ENCODE measurements at regions not wholly inside any gene's neighbourhood (a gene's known extent, or its start where the extent isn't known, plus 50 kb on each side); places are given as distances from the start of the nearest gene placed in this dataset.

DNA sequence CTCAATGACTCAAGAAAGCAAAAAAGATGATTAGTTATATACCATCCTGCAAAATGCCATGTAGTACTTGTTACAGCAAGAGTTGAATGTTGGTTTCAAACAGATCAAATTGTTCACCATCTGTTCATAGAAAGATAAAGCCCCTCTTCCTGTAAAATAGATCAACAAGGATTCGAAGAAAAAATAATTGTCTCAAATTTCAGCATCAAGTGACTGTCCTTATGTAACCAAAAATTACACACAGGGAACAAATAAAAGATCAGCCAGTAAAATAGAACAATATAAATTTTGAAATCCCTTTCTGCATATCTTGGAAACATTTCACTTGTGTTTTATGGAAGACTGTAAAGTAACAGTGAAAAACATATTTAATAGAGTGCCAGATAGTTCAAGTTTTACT lies 165.1 kb upstream of the STAC start:
- intact Hi-C loops (cut with DNase I): no loop called here
- H3K36me3 ChIP-seq: no peaks in the 10 kb centered on the region
- TF ChIP-seq, protein P1, sequence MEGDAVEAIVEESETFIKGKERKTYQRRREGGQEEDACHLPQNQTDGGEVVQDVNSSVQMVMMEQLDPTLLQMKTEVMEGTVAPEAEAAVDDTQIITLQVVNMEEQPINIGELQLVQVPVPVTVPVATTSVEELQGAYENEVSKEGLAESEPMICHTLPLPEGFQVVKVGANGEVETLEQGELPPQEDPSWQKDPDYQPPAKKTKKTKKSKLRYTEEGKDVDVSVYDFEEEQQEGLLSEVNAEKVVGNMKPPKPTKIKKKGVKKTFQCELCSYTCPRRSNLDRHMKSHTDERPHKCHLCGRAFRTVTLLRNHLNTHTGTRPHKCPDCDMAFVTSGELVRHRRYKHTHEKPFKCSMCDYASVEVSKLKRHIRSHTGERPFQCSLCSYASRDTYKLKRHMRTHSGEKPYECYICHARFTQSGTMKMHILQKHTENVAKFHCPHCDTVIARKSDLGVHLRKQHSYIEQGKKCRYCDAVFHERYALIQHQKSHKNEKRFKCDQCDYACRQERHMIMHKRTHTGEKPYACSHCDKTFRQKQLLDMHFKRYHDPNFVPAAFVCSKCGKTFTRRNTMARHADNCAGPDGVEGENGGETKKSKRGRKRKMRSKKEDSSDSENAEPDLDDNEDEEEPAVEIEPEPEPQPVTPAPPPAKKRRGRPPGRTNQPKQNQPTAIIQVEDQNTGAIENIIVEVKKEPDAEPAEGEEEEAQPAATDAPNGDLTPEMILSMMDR (IDR thresholded peaks at IDR 0.05): no peak
- no peak for TF ChIP-seq POLR2A (IDR thresholded peaks at IDR 0.05)
- H3K9me3 ChIP-seq: no peaks in the 10 kb centered on the region
- WGBS, 2 donors: 66 to 73% methylated on average over 1 of the region's 1 CpG
- no peaks in the 10 kb centered on the region for H3K27me3 ChIP-seq
- no peak overlapping the region for H3K27ac ChIP-seq
- DNase-seq: no peak
- H3K4me3 ChIP-seq (replicated peaks in 1 of 3): no peak overlapping the region
- no peaks in the 10 kb centered on the region for H3K4me1 ChIP-seq

DNA sequence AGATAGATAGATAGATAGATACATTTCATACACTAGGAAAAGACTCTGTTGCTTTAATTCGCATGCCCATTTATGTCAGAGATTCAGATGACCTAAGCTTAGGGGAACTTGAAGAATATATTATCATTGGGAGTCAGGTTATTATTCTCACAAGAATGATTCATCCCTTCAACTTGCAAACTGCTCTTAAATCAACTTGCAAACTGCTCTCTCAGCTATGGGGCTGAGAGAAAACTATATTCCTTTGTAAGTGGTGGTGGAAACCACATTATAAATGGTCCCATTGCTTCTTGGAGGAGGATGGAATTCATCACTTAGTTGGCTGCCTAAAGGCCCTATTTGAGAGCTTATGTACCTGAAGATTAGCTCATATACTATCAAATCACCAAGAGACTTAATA lies 160.9 kb upstream of the STAC start:
- H3K27ac ChIP-seq: no peak overlapping the region
- TF ChIP-seq, protein P1 (IDR thresholded peaks at IDR 0.05): no peak
- no peak for TF ChIP-seq POLR2A (IDR thresholded peaks at IDR 0.05)
- H3K4me1 ChIP-seq: no peaks in the 10 kb centered on the region
- intact Hi-C loops (cut with DNase I): no loop called here
- DNase-seq: no peak
- no peaks in the 10 kb centered on the region for H3K27me3 ChIP-seq
- no peaks in the 10 kb centered on the region for H3K36me3 ChIP-seq
- H3K4me3 ChIP-seq (replicated peaks in 1 of 3): no peak overlapping the region
- WGBS, 2 donors: 84 to 90% methylated on average over 1 of the region's 1 CpG
- no peaks in the 10 kb centered on the region for H3K9me3 ChIP-seq

DNA sequence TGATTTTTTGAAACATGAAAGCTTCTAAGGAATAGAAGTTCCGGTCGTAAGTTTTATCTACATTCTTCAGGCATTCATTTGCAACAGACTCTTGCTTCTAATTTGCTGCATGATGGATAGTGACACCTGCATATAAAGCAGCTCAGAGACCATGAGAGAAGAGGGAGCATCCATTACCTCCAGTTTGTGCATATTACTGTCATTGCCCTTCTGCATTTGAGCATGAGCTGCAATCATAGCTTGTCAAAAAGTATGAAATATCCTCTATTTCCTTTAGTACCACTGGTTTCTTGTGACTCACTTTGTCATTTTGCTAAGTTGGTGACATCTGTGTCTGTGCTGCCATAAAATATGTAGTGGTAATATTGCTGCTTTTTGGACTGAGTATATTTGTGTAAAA lies 160.1 kb upstream of the STAC start:
- no peak overlapping the region for H3K4me3 ChIP-seq (replicated peaks in 1 of 3)
- no peaks in the 10 kb centered on the region for H3K36me3 ChIP-seq
- intact Hi-C loops (cut with DNase I): no loop called here
- TF ChIP-seq POLR2A (IDR thresholded peaks at IDR 0.05): no peak
- TF ChIP-seq, protein P1 (IDR thresholded peaks at IDR 0.05): no peak
- H3K27me3 ChIP-seq: no peaks in the 10 kb centered on the region
- 89 to 95% methylated on average over 2 of the region's 2 CpGs for WGBS, 2 donors
- no peak for DNase-seq
- H3K4me1 ChIP-seq: no peaks in the 10 kb centered on the region
- H3K9me3 ChIP-seq: no peaks in the 10 kb centered on the region
- no peak overlapping the region for H3K27ac ChIP-seq

DNA sequence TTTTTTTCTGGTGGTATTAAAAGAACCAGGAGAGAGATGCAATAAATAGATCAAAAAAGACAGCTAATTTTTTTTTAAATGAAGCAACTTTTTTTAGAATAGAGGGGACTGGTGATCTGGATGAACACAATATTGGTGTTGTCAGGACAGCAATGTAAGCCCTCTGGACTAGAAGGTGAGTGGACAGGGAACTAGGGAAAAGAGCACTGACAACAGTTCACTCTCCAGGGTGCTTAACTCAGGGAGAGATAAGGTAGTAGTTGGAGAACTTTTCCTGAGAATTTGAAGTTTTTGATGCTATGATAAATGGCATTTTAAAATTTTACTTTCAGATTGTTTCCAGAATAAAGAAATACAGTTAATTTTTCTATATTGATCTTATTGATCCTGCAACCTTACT lies 158.3 kb upstream of the STAC start:
- Histone ChIP-seq H3K27ac (no peak overlapping the region), H3K4me3 (replicated peaks in 1 of 3) (no peak overlapping the region), H3K36me3 (no peaks in the 10 kb centered on the region), H3K27me3 (no peaks in the 10 kb centered on the region), H3K9me3 (no peaks in the 10 kb centered on the region), H3K4me1 (no peaks in the 10 kb centered on the region)
- TF ChIP-seq, protein P1 (IDR thresholded peaks at IDR 0.05): no peak
- TF ChIP-seq POLR2A (IDR thresholded peaks at IDR 0.05): no peak
- intact Hi-C loops (cut with DNase I): no loop called here
- no peak for DNase-seq

DNA sequence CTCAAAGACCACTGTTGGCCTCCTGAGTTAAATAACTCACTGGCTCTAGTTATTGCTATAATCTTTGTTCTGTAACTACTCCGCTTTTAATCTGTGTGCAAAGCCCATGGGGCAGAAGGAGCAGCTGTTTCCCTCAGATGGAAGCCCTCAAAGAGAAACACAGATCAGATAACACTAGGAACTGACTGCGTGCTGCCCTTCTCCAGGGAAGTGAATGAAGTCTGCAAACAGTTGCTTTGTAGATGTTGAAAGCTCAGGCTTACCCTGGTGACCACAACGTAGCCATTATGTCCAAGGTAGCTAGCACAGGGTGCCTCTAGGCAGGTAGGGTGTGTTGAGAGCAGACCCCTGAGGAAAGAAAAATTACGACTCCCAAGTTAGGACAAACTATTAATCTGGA lies 152.3 kb upstream of the STAC start:
- Histone ChIP-seq H3K4me3 (replicated peaks in 1 of 3) (no peak overlapping the region), H3K4me1 (no peaks in the 10 kb centered on the region), H3K27ac (no peak overlapping the region), H3K36me3 (no peaks in the 10 kb centered on the region), H3K9me3 (no peaks in the 10 kb centered on the region), H3K27me3 (no peaks in the 10 kb centered on the region)
- TF ChIP-seq, protein P1 (IDR thresholded peaks at IDR 0.05): no peak
- TF ChIP-seq POLR2A (IDR thresholded peaks at IDR 0.05): no peak
- no peak for DNase-seq
- 39 to 41% methylated on average over 4 of the region's 4 CpGs for WGBS, 2 donors
- intact Hi-C loops (cut with DNase I): no loop called here
